GM12878 (cell line): ENCODE measurements at regions not wholly inside any gene's neighbourhood (a gene's known extent, or its start where the extent isn't known, plus 50 kb on each side); places are given as distances from the start of the nearest gene placed in this dataset.

Experiments
- ATAC-seq: fragments of 200-7000 bp; cut with Tn5 transposase; 3 replicates; pipeline ENCODE4 v1.9.1; 2020; ENCODE audit warnings: mild to moderate bottlenecking, moderate library complexity
- BruUV-seq: library from RNA; stranded (reverse); fragments of 400-500 nt; replicated peaks from 2 replicates; lab custom pipeline; 2021; lab: Mats Ljungman, UMichigan
- CTCF ChIA-PET: fragments of 300-600 bp; sonication (Branson Sonifier 250); formaldehyde crosslinking; extraction: SDS; loops from one replicate; lab custom pipeline; 2021; ENCODE audit warnings: inconsistent platforms; lab: Yijun Ruan, JAX
- POLR2A ChIA-PET: fragments of 350-600 bp; formaldehyde crosslinking; extraction: SDS; loops from one replicate; lab custom pipeline; 2021; ENCODE audit warnings: inconsistent platforms; lab: Charles Lee
- RAD21 ChIA-PET: fragments of 300-600 bp; sonication (Branson Sonifier 250); formaldehyde crosslinking; loops from one replicate; lab custom pipeline; 2023; ENCODE audit warnings: antibody characterized with exemption; ENCODE audit not compliant: unreplicated experiment; lab: Charles Lee
- SMC1A ChIA-PET: fragments of 300-600 bp; sonication (Branson Sonifier 250); formaldehyde crosslinking; loops from one replicate; lab custom pipeline; 2023; ENCODE audit not compliant: unreplicated experiment, uncharacterized antibody; lab: Charles Lee
- DNase-seq: peaks from one replicate; pipeline ENCODE4 v3.0.0-alpha.2; 2011; ENCODE audit warnings: low read depth, low spot score
- FAIRE-seq: peaks from 3 replicates; lab custom pipeline; 2011; peaks lifted over from hg19 to GRCh38; lab: Jason Lieb, UNC
- H2AFZ ChIP-seq: 2 replicates; pipeline ENCODE4 v1.6.0; 2011; ENCODE audit warnings: low read depth, low read length, control low read depth; ENCODE audit not compliant: control insufficient read depth
- H3K27ac ChIP-seq: 2 replicates; pipeline ENCODE4 v1.5.1; 2011; ENCODE audit warnings: control low read depth; ENCODE audit not compliant: control insufficient read depth, insufficient read depth
- H3K27me3 ChIP-seq, 2 experiments: replicated peaks in 1 of 2; 2 replicates each; pipeline versions ENCODE4 v1.6.0 to v1.6.1; 2011; ENCODE audit warnings: low read length in 1 of 2; ENCODE audit not compliant: control insufficient read depth in 2 of 2, insufficient read depth in 2 of 2
- H3K36me3 ChIP-seq, 2 experiments: 2 replicates each; pipeline ENCODE4 v1.5.1; 2011; ENCODE audit warnings: low read length in 1 of 2; ENCODE audit not compliant: control insufficient read depth in 2 of 2, insufficient read depth in 2 of 2
- H3K4me1 ChIP-seq: 2 replicates; pipeline ENCODE4 v1.6.1; 2011; ENCODE audit warnings: mild to moderate bottlenecking, low read length, moderate library complexity, mixed read lengths; ENCODE audit not compliant: control insufficient read depth, insufficient read depth
- H3K4me2 ChIP-seq: 2 replicates; pipeline ENCODE4 v1.6.0; 2011; ENCODE audit warnings: control low read depth; ENCODE audit not compliant: control insufficient read depth, insufficient read depth
- H3K4me3 ChIP-seq: fragments of 200-600 bp; sonication (generic); 2 replicates; pipeline ENCODE4 v1.5.1; 2016
- H3K79me2 ChIP-seq: 2 replicates; pipeline ENCODE4 v1.6.0; 2011; ENCODE audit warnings: low read length; ENCODE audit not compliant: control insufficient read depth, insufficient read depth
- H3K9ac ChIP-seq: 2 replicates; pipeline ENCODE4 v1.8.0; 2011; ENCODE audit warnings: low read length, control low read depth, mixed read lengths; ENCODE audit not compliant: control insufficient read depth, insufficient read depth
- H3K9me3 ChIP-seq: replicated peaks from 3 replicates; pipeline ENCODE4 v1.5.1; 2011; ENCODE audit warnings: mild to moderate bottlenecking, low read length; ENCODE audit not compliant: control insufficient read depth, insufficient read depth
- H4K20me1 ChIP-seq: 2 replicates; pipeline ENCODE4 v1.6.0; 2011; ENCODE audit not compliant: control insufficient read depth, insufficient read depth
- CREM ChIP-seq: IDR thresholded peaks from 2 replicates; pipeline ENCODE4 v1.6.1; 2014; ENCODE audit warnings: antibody characterized with exemption, low read depth
- DPF2 ChIP-seq: fragments of 450-650 bp; IDR thresholded peaks from 2 replicates; pipeline ENCODE4 v1.6.1; 2017; ENCODE audit warnings: mild to moderate bottlenecking
- FOXK2 ChIP-seq: fragments of 450-650 bp; IDR thresholded peaks from 2 replicates; pipeline ENCODE4 v1.6.1; 2017; ENCODE audit warnings: mild to moderate bottlenecking, moderate library complexity
- FOXM1 ChIP-seq: IDR thresholded peaks from 2 replicates; pipeline ENCODE4 v1.6.1; 2012; ENCODE audit warnings: low read depth, mild to moderate bottlenecking, inconsistent platforms, low read length, moderate library complexity
- KAT2A ChIP-seq: conservative IDR thresholded peaks from 2 replicates; pipeline ENCODE4 v1.6.1; 2011; ENCODE audit warnings: low read depth, low read length; ENCODE audit not compliant: control insufficient read depth
- PAX5 ChIP-seq: IDR thresholded peaks from 2 replicates; pipeline ENCODE4 v1.6.1; 2011; ENCODE audit warnings: low read depth, low read length, borderline replicate concordance
- RAD51 ChIP-seq: fragments of 450-650 bp; IDR thresholded peaks from 2 replicates; pipeline ENCODE4 v1.6.1; 2016; ENCODE audit warnings: moderate library complexity, mild to moderate bottlenecking, inconsistent platforms
- RFX5 ChIP-seq: IDR thresholded peaks from 2 replicates; pipeline ENCODE4 v1.6.1; 2011; ENCODE audit warnings: low read depth, low read length, improper control_type of control experiment
- RUNX3 ChIP-seq: IDR thresholded peaks from 2 replicates; pipeline ENCODE4 v1.6.1; 2012; ENCODE audit warnings: low read length, inconsistent platforms
- SMAD1 ChIP-seq: fragments of 450-650 bp; IDR thresholded peaks from 2 replicates; pipeline ENCODE4 v1.6.1; 2018; ENCODE audit warnings: mild to moderate bottlenecking, low read depth; ENCODE audit not compliant: partially characterized antibody
- STAT1 ChIP-seq: fragments of 450-650 bp; conservative IDR thresholded peaks from 2 replicates; pipeline ENCODE4 v1.6.1; 2014; ENCODE audit warnings: antibody characterized with exemption, mild to moderate bottlenecking
- WGBS: methylation state at CpG from one replicate; pipeline ENCODE4 v1.1.6; 2016; ENCODE audit warnings: low lambda C conversion rate; ENCODE audit not compliant: insufficient replicate concordance, insufficient coverage; ENCODE audit errors: missing lambda C conversion rate; 5-methylcytosine and 5-hydroxymethylcytosine counted together
- in situ Hi-C: fragments of 300-500 bp; cut with MboI; formaldehyde crosslinking; loops from 9 replicates; pipeline ENCODE4 v1.14.3; 2018; ENCODE audit warnings: mixed read lengths
- intact Hi-C: fragments of 100-400 bp; cut with micrococcal nuclease; formaldehyde crosslinking; loops from one replicate; pipeline ENCODE4 v1.14.2; 2022; ENCODE audit not compliant: unreplicated experiment
- TF ChIP-seq, protein P1 (sequence below): IDR thresholded peaks from 2 replicates; pipeline ENCODE4 v1.6.1; 2012; ENCODE audit warnings: low read depth, low read length, improper control_type of control experiment
- TF ChIP-seq, protein P2 (sequence below): fragments of 450-650 bp; IDR thresholded peaks from 2 replicates; pipeline ENCODE4 v1.6.1; 2016; ENCODE audit warnings: mild to moderate bottlenecking
- TF ChIP-seq, protein P3 (sequence below): fragments of 150-350 bp; IDR thresholded peaks from 2 replicates; pipeline ENCODE4 v1.6.1; 2016; ENCODE audit warnings: low read depth, low read length

DNA sequence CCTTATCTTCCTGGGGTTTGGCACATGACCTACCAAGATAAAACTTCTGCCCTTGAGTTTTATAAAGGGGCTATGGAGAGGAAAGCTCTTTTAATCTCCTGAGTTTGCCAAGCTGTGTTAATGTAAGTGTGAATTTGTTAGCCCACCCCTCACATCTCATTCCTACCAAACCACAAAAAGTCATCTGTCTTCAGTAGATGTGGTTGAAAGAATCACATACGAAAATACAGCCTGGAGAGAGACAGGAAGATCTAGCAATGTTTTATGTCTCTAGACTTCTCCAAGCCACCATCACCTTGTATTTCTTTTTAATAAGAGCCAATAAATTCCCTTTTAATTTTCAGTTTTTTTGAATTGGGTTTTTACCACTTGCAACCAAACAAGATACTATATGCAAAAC, 68.9 kb upstream of the ZNF280D start (continued):
- TF ChIP-seq RFX5: no peak

DNA sequence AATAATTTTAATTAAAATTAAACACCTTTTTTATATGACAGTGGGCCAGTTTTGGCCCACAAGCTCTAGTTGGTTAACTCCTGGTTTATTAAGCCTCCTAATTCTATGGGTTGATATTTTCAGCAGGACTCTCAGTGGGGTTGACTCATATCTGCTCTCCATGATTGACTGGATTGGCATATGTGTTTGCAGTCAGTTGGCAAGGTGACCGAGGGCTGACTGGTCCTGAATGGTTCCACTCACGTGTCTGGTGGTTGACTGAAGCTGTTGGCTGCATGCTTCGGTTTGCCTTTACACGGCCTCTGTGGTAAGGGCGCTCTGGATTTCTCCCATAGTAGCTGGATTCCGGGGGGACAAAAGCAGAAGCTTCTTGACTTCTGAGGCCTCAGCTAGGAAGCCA, 65.3 kb upstream of the ZNF280D start:
- Histone ChIP-seq H3K4me2 (no peak overlapping the region), H3K4me3 (no peak overlapping the region), H3K9me3 (no peaks in the 10 kb centered on the region), H3K79me2 (no peaks in the 10 kb centered on the region), H3K4me1 (peaks cover 3% of the 10 kb centered on the region), H3K36me3 (no peaks in the 10 kb centered on the region), H4K20me1 (no peaks in the 10 kb centered on the region), H3K9ac (no peak overlapping the region), H3K27me3 (no peaks in the 10 kb centered on the region; a peak in 1 of 4 replicates), H2AFZ (peak overlapping the region; percentile 45), H3K27ac (no peak overlapping the region)
- DNase-seq (peak; percentile 61), FAIRE-seq (no peak), ATAC-seq (peak; percentile 95)
- intact Hi-C loops (no loop called here), in situ Hi-C loops (no loop called here)
- ChIA-PET POLR2A (no interaction called here), SMC1A (interaction anchor here (0.6 kb wide), 1 partner anchor 9 kb away, joined by 3 read pairs; no protein-coding TSS in a partner anchor), RAD21 (no interaction called here), CTCF (no interaction called here)
- BruUV-seq: no TSS peak
- WGBS: 2% methylated on average over 6 of the region's 6 CpGs
- TF ChIP-seq FOXM1 (no peak), CREM (0 out of 2 replicates have a peak, but pooled peaks have one; percentile 21), KAT2A (no peak), FOXK2 (no peak), DPF2 (no peak), RUNX3 (peak; percentile 57), RAD51 (no peak), SMAD1 (no peak), STAT1 (no peak), PAX5 (peak; percentile 11; the same call in 1 of the 2 replicates)
- TF ChIP-seq, protein P1, sequence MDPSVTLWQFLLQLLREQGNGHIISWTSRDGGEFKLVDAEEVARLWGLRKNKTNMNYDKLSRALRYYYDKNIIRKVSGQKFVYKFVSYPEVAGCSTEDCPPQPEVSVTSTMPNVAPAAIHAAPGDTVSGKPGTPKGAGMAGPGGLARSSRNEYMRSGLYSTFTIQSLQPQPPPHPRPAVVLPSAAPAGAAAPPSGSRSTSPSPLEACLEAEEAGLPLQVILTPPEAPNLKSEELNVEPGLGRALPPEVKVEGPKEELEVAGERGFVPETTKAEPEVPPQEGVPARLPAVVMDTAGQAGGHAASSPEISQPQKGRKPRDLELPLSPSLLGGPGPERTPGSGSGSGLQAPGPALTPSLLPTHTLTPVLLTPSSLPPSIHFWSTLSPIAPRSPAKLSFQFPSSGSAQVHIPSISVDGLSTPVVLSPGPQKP: no peak
- TF ChIP-seq, protein P2, sequence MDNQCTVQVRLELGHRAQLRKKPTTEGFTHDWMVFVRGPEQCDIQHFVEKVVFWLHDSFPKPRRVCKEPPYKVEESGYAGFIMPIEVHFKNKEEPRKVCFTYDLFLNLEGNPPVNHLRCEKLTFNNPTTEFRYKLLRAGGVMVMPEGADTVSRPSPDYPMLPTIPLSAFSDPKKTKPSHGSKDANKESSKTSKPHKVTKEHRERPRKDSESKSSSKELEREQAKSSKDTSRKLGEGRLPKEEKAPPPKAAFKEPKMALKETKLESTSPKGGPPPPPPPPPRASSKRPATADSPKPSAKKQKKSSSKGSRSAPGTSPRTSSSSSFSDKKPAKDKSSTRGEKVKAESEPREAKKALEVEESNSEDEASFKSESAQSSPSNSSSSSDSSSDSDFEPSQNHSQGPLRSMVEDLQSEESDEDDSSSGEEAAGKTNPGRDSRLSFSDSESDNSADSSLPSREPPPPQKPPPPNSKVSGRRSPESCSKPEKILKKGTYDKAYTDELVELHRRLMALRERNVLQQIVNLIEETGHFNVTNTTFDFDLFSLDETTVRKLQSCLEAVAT: no peak
- TF ChIP-seq, protein P3, sequence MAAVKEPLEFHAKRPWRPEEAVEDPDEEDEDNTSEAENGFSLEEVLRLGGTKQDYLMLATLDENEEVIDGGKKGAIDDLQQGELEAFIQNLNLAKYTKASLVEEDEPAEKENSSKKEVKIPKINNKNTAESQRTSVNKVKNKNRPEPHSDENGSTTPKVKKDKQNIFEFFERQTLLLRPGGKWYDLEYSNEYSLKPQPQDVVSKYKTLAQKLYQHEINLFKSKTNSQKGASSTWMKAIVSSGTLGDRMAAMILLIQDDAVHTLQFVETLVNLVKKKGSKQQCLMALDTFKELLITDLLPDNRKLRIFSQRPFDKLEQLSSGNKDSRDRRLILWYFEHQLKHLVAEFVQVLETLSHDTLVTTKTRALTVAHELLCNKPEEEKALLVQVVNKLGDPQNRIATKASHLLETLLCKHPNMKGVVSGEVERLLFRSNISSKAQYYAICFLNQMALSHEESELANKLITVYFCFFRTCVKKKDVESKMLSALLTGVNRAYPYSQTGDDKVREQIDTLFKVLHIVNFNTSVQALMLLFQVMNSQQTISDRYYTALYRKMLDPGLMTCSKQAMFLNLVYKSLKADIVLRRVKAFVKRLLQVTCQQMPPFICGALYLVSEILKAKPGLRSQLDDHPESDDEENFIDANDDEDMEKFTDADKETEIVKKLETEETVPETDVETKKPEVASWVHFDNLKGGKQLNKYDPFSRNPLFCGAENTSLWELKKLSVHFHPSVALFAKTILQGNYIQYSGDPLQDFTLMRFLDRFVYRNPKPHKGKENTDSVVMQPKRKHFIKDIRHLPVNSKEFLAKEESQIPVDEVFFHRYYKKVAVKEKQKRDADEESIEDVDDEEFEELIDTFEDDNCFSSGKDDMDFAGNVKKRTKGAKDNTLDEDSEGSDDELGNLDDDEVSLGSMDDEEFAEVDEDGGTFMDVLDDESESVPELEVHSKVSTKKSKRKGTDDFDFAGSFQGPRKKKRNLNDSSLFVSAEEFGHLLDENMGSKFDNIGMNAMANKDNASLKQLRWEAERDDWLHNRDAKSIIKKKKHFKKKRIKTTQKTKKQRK: no peak
